GM12865 (cell line): ENCODE measurements at regions not wholly inside any gene's neighbourhood (a gene's known extent, or its start where the extent isn't known, plus 50 kb on each side); places are given as distances from the start of the nearest gene placed in this dataset.

Experiments
- DNase-seq: peaks from one replicate; pipeline ENCODE4 v3.0.0; 2010; ENCODE audit warnings: low read depth
- H3K4me3 ChIP-seq: 2 replicates; pipeline ENCODE4 v1.5.1; 2011; ENCODE audit warnings: mild to moderate bottlenecking, low read depth, low read length, control low read depth
- CTCF ChIP-seq: IDR thresholded peaks from 2 replicates; pipeline ENCODE4 v1.5.1; 2011; ENCODE audit warnings: low read length, control low read depth, low read depth, inconsistent platforms; ENCODE audit not compliant: insufficient read depth; ENCODE audit errors: missing control alignments

GRCh38 chr12:78316136-78316535, 485.4 kb downstream of the NAV3 start:
- DNase-seq = no peak
- no peak for TF ChIP-seq CTCF
- H3K4me3 ChIP-seq = no peak overlapping the region

GRCh38 chr12:78316631-78317468, 486.2 kb downstream of the NAV3 start:
- no peak for TF ChIP-seq CTCF
- H3K4me3 ChIP-seq = no peak overlapping the region
- DNase-seq = no peak

GRCh38 chr12:78321696-78322095, 491.0 kb downstream of the NAV3 start:
- H3K4me3 ChIP-seq = no peak overlapping the region
- no peak for TF ChIP-seq CTCF
- DNase-seq = no peak

- H3K4me3 ChIP-seq = no peak overlapping the region
- no peak for TF ChIP-seq CTCF
- no peak for DNase-seq
These were observed 492.5 kb downstream of the NAV3 start for GRCh38 chr12:78323226-78323625.

- DNase-seq = no peak
- no peak for TF ChIP-seq CTCF
- H3K4me3 ChIP-seq = no peak overlapping the region
These were observed 493.5 kb downstream of the NAV3 start for GRCh38 chr12:78324234-78324633.

- H3K4me3 ChIP-seq = no peak overlapping the region
- DNase-seq = peak; percentile 3
- no peak for TF ChIP-seq CTCF
These were observed 497.8 kb downstream of the NAV3 start for GRCh38 chr12:78328524-78328923.

- TF ChIP-seq CTCF = no peak
- DNase-seq = no peak
- H3K4me3 ChIP-seq = no peak overlapping the region
These were observed 499.4 kb downstream of the NAV3 start for GRCh38 chr12:78330131-78330530.
